Heart left ventricle (tissue), 16 donors: ENCODE measurements at regions not wholly inside any gene's neighbourhood (a gene's known extent, or its start where the extent isn't known, plus 50 kb on each side); places are given as distances from the start of the nearest gene placed in this dataset.
"Not testable (repeated sequence)": the region's sequence is repeated elsewhere in the genome, so short reads cannot be mapped to it uniquely, and the experiment has no call there.

Experiments used
- ATAC-seq, 4 donors: fragments of 200-7000 bp; cut with Tn5 transposase; one replicate each; pipeline ENCODE4 v1.9.1; 2020 to 2022; ENCODE audit warnings: moderate library complexity in 4 of 4, mild to moderate bottlenecking in 3 of 4, moderate number of reproducible peaks in 1 of 4
- DNase-seq, 5 donors: peaks; one replicate each; pipeline ENCODE4 v3.0.0-alpha.2; 2020
- H3K27ac ChIP-seq, 12 donors: fragments of 200-600 bp; sonication (generic) in 4 of 12; one replicate each; pipeline versions ENCODE4 v1.5.0 to v1.8.0; 2016 to 2022; ENCODE audit warnings: mild to moderate bottlenecking in 2 of 12
- H3K27me3 ChIP-seq, 9 donors: fragments of 200-600 bp; sonication (generic) in 2 of 9; one replicate each; pipeline versions ENCODE4 v1.5.1 to v1.8.0; 2016 to 2022; ENCODE audit warnings: mild to moderate bottlenecking in 3 of 9
- H3K36me3 ChIP-seq, 9 donors: fragments of 200-600 bp; sonication (generic) in 2 of 9; one replicate each; pipeline versions ENCODE4 v1.5.0 to v1.8.0; 2018 to 2022; ENCODE audit warnings: mild to moderate bottlenecking in 2 of 9
- H3K4me1 ChIP-seq, 12 donors: fragments of 200-600 bp; sonication (generic) in 4 of 12; one replicate each; pipeline versions ENCODE4 v1.5.0 to v1.8.0; 2016 to 2022; ENCODE audit warnings: mild to moderate bottlenecking in 3 of 12
- H3K4me3 ChIP-seq, 12 donors: fragments of 200-600 bp; sonication (generic) in 4 of 12; one replicate each; pipeline versions ENCODE4 v1.5.0 to v1.8.0; 2017 to 2022; ENCODE audit warnings: mild to moderate bottlenecking in 9 of 12, moderate library complexity in 4 of 12
- H3K9me3 ChIP-seq, 12 donors: fragments of 200-600 bp; sonication (generic) in 4 of 12; one replicate each; pipeline versions ENCODE4 v1.5.0 to v1.8.0; 2016 to 2022; ENCODE audit warnings: mild to moderate bottlenecking in 1 of 12
- WGBS, 4 donors: extraction: QIAGEN DNeasy Blood & Tissue Kit in 2 of 4; methylation state at CpG; one replicate each; pipeline versions ENCODE4 v1.1.5 to v1.1.7; 2013 to 2018; 5-methylcytosine and 5-hydroxymethylcytosine counted together
- intact Hi-C, 10 donors: fragments of 100-400 bp; cut with DNase I; formaldehyde crosslinking; loops; one replicate each; pipeline versions ENCODE4 v1.11.1 to v1.14.2; 2022
- donor health status: ischemic (EF 13 %, LVEDD 7.1; RV severe dilation, severe dysfunction).
- donor health status: healthy with polysubstance abuse.
- donor health status: DM: no; HTN: yes; CAD: no.
- donor health status: DM: no; HTN: no; CAD: no.
- donor health status: ischemic (EF 25% LVEDD 6.9; RV normal size, moderate dysfunction).
- donor health status: ischemic (EF 25% LVEDD 5.7; RV mildly dilated, moderate dysfunction).
- donor health status: healthy.
- donor health status: DM: yes; HTN: yes; CAD: no.
- donor health status: ischemic (EF 35%, LVEDD 5.7; RV mildly dilated, moderate dysfunction).
- donor health status: nonischemic (EF 11% LVEDD 7.7; RV severe dilation, severe dysfunction).
- donor health status: DM: yes; HTN: yes; CAD: no.
- donor health status: PGD.
- donor health status: ischemic (EF 29% LVEDD 5.4; RV normal size, mild dysfunction).
- donor health status: nonischemic (EF 23%, LVEDD 6.1; RV moderate dilation, normal function).

DNA sequence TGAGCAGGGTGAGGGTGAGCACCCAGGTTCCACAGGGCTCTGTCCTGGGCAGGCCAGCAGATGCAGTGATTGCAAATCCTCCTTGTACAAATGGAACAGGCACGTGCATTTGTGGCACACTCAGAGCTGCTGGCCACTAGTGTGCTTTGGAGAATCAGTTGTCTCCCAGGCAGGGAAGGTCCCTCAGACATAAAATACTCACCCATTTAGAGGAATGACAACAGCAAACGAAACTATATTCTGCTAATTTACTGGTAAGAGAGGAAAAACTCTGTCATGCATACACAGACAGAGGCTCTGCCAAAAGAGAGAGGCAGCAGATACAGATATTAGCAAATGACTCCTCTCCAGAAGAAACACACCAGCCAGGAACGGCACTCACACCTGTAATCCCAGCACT, 116.5 kb upstream of the PLGLB2 start:
- not testable (repeated sequence) for H3K36me3 ChIP-seq

DNA sequence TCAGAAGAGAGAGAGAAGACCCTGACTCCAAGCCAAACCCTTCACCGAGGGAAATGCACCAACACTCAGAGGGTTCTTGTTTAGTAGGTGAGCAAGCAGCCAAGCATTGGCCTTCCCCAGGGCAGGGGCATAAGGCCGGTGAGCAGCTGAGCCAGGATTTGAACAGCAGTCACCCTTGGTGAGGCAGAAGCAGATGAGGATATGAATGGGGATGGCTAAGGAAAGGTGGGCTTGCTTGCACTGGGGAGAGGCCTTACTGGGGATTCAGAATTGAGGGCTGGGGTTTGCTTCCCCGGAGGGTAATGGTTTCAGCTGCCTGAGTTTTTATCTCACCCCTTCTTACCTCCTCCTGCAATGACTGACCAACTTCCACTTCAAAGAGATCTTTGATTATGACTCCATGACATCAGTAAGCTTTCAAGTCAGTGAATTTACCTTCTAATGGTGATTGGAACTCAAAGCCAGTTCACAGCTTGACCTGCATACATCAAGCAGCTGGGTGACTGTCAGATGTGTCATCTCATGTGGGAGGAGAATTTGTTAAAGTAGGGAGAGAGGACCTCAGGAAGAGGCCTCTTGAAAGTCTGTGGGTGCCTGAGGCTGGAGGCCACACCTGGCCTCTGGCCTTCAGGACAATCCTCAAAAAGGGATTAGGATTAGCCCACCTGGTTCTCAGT, 114.5 kb upstream of the PLGLB2 start:
- ATAC-seq, intact Hi-C loops, H3K4me1 ChIP-seq, DNase-seq, H3K27ac ChIP-seq, H3K4me3 ChIP-seq, H3K36me3 ChIP-seq, H3K9me3 ChIP-seq, H3K27me3 ChIP-seq: not testable (repeated sequence)
- WGBS, 4 donors = 89 to 100% (median 99%) methylated on average over 2 to 3 of the region's 3 CpGs

More for the DNA sequence above, 116.5 kb upstream of the PLGLB2 start:
- H3K9me3 ChIP-seq, intact Hi-C loops, H3K27me3 ChIP-seq, H3K4me1 ChIP-seq, DNase-seq, ATAC-seq, H3K4me3 ChIP-seq, H3K27ac ChIP-seq: not testable (repeated sequence)
- WGBS, 4 donors = 85 to 96% (median 93%) methylated on average over 2 of the region's 3 CpGs

DNA sequence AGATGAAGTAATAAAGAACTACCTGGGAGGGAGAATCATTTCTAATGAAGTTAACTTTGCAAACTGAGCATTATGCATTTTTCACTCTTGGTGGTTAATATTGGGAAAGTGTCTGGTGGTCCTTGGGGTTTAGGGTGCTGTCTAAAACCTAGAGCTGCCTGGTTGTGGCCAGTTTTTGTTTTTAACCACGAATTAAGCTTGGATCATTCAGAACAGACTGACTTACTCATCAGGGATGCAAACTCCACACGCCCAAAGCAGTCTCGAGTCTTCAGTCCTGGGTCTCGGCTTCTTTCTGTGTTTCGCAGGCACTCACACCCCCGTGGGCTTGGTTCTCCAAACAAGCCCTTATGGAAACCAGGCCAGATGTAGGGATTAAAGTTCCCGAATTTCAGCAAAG, 113.8 kb upstream of the PLGLB2 start:
- H3K27me3 ChIP-seq, H3K4me3 ChIP-seq, intact Hi-C loops, DNase-seq, H3K4me1 ChIP-seq, H3K27ac ChIP-seq, H3K36me3 ChIP-seq, H3K9me3 ChIP-seq, ATAC-seq: not testable (repeated sequence)
- WGBS, 4 donors = 89 to 96% (median 94%) methylated on average over 5 to 6 of the region's 7 CpGs

DNA sequence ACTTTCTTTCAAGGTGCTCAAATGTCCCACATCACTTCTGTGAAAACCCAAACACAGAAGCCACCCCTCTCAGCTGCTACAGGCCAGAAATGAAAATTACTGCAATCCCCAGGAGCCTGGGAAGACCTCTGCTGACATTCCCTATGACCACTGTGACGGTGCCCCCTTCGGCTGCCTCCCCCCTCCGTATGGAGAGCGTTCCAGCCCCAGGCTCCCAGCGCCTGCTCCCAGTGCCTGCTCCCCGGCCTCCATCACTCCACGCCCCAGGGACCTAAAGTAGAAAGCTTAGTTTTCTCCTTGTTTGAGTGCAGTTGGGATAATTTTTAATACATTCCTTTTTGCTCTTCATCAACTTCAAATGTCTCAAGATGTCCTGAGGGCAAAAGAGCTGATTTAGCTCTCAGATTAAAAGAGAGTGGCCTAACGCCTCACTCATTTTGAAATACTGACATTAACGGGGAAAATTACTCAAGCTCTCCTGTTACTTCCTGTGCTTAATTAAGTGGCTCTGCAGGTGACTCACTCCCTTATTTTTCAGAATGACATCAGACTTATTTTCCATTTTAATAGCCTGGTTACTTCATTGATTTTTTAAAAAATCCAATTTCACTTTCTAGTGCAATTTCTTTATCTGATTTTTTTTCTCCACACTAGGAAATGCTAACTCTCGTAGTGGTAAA, 112.8 kb upstream of the PLGLB2 start:
- H3K4me3 ChIP-seq, H3K27ac ChIP-seq, ATAC-seq, H3K36me3 ChIP-seq, intact Hi-C loops, H3K27me3 ChIP-seq, DNase-seq, H3K9me3 ChIP-seq, H3K4me1 ChIP-seq: not testable (repeated sequence)
- 89 to 94% (median 92%) methylated on average over 8 of the region's 10 CpGs for WGBS, 4 donors

DNA sequence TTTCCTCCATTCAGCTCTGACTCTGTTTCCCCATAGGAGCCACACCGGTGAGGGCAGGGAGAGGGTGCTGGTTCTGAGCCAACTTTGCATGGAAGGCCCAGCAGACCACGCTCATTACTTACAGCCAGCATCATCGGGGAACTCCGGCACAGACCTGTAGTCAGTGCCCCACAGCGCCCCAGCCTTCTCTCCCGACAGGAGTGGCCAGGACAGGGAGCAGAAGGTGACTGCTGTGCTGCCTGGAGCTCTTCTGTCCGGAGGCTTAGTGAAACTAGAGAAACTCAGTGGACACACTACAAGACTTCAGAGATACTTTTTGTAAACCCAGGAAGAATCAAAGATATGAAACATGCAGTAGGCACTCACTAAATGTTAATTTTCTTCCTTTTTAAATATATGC, 111.6 kb upstream of the PLGLB2 start:
- DNase-seq, H3K4me1 ChIP-seq, H3K27me3 ChIP-seq, ATAC-seq, intact Hi-C loops, H3K9me3 ChIP-seq, H3K36me3 ChIP-seq, H3K4me3 ChIP-seq, H3K27ac ChIP-seq: not testable (repeated sequence)
- 94 to 95% (median 95%) methylated on average over 4 to 6 of the region's 7 CpGs for WGBS, 4 donors

DNA sequence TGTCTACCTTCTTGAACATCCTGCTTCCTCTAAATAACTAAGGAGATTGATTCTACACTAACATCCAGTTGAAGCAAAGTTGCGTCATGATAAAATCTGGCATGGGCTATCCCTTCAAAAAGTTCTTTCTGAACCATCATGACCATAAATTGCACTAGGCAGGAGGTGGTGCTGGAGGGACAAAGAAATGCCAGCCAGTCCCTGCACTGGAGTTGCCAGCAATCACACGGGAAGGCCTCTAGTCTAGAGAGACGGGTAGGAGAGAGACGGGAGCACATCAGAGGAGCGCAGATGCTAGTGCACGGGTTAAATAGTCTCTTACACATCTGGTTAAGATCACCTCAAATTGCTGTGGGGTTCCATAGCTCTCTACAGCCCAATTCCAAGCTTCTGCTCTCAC, 111.2 kb upstream of the PLGLB2 start:
- H3K9me3 ChIP-seq, H3K36me3 ChIP-seq, H3K4me3 ChIP-seq, H3K27me3 ChIP-seq, intact Hi-C loops, H3K4me1 ChIP-seq, H3K27ac ChIP-seq: not testable (repeated sequence)
- ATAC-seq = peak; percentile 55 to 71 (median 60)
- WGBS, 4 donors = 68 to 85% (median 75%) methylated on average over 5 to 6 of the region's 6 CpGs
- DNase-seq = peak in 1 of 5 donors; percentile 23

DNA sequence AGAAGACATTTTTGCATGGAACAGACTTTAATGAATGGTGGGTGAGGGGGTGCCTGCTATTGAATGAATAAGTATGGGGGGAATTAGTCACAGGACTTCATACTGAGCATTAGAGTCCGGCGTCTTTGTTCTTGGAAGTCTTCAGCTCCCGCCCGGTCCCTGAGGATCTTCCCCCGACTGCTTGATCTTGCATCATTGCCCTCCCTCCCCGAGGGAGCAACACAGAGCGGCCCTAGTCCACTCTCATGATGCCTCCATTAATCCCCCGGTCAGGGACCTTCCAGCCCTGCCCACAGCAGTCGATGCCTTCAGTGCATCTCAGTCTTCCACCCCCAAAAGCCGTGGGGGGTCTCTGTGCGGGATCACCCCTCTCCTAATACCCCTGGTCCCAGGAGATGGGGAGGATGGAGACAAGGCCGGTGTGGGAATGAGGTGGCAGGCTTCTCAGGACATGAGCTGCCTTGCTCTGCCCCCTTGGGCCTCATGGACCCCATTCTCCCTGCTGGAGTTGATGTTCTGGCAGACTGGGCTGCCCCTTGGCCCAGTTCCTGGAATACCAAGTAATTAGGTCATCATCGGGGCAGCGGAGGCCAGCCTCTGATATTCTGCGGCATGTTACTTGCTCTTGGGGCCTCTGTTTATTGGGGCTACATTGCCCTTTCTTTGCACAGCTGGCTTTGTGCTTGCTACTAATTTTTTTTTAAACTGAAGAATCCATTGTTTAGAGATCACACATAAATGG, 110.5 kb upstream of the PLGLB2 start:
- H3K4me3 ChIP-seq, H3K27me3 ChIP-seq, H3K27ac ChIP-seq, H3K9me3 ChIP-seq, intact Hi-C loops, H3K36me3 ChIP-seq, H3K4me1 ChIP-seq: not testable (repeated sequence)
- DNase-seq (peak; percentile 23 to 70 (median 42)), ATAC-seq (peak in 3 of 4 donors; percentile 64 to 75 (median 70))
- 56 to 73% (median 70%) methylated on average over 8 to 14 of the region's 15 CpGs for WGBS, 4 donors

DNA sequence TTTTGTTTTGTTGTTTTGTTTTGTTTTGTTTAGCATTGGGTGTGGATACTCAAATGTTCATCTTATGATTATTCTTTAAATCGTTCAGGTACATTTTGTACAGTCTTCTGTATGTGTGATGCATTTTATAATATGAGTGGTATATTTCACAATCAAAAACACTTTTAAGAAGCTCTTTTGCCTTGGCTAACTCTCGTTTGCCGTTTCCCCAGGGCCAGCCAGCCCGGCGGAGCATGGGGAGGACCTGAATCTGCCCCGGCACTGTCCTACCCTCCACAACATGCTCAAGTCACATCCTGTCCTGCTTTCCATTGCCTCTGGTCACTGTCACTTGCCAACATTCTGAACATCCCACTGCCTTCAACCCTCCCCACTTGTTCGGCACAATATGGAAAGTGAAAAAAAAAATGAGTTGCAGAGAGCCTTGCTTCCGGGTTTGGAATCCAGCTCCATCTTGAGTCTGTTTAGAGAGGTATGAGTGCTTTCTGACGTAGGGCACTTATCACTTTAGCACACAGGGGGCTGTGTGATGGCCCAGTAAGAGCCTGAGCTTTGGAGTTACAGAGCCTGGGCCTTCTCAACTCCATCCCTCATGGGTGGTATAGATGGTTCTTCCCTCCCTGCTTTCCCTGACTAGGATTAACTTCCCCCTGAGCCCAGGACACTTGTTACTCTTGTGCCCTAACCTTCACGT, 109.6 kb upstream of the PLGLB2 start:
- H3K36me3 ChIP-seq, H3K27me3 ChIP-seq, DNase-seq, intact Hi-C loops, H3K4me1 ChIP-seq, ATAC-seq, H3K27ac ChIP-seq, H3K9me3 ChIP-seq, H3K4me3 ChIP-seq: not testable (repeated sequence)
- WGBS, 4 donors = 77 to 89% (median 84%) methylated on average over 10 of the region's 10 CpGs

DNA sequence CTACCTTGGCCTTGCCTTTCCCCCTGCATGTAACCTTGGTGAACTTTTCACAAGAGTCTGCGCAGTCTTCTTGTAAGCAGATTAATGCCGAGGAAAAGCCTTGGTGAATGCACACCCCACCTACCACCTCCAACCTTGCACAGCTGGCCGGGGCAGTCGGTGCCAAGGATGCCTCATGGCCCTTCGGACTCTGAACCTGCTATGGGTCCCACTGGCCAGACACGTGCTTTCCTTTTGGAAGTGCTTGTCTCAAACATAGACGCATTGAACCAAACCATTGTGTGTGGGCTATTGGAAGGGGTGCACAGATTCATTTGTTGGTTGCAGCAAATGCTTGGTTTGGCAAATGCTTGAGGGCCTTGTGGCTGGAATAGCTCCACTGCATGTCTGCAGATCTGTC, 109.0 kb upstream of the PLGLB2 start:
- ATAC-seq, H3K36me3 ChIP-seq, intact Hi-C loops, H3K9me3 ChIP-seq, H3K4me1 ChIP-seq, H3K27ac ChIP-seq, DNase-seq, H3K4me3 ChIP-seq, H3K27me3 ChIP-seq: not testable (repeated sequence)
- 96 to 100% methylated on average over 2 to 3 of the region's 7 CpGs; no CpG with 5 or more reads in 2 of the 4 donors for WGBS, 4 donors

DNA sequence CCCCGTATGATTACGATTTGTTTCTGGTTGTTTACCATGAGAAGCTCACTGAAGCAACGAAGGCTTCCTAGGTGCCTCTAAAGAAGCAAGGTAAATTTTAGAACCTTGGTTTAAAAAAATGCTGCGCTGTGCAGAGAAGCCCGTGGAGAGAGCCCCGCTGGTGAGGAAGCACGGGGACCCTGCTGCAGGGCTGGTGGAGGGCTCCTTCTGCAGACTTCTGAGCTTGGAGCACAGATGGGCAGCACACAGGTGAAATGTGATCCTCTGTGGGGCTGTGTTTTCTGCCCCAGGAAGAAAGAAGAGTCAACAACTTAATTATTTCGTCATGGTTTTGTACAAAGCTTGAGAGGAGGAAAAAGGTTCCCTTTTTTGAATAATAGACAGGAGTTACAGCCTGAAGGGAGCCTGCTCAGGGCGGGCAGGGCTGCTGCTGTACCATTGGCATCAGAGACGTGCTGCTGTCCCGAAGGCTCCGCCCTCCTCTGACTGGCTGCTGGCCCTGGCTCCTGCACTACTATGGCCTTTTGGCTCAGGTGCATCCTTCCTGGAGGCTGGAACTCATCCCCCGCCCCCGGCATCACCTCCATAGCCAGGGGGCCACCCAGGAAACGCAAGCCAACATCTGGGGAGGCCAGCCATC, 108.0 kb upstream of the PLGLB2 start:
- H3K27me3 ChIP-seq, H3K36me3 ChIP-seq, H3K4me3 ChIP-seq, H3K4me1 ChIP-seq, H3K27ac ChIP-seq, DNase-seq, intact Hi-C loops, H3K9me3 ChIP-seq: not testable (repeated sequence)
- ATAC-seq = peak in 3 of 4 donors; percentile 41 to 66 (median 49)
- WGBS, 4 donors = 74 to 97% (median 85%) methylated on average over 6 to 11 of the region's 15 CpGs
